GM20431 (cell line): ENCODE measurements at regions not wholly inside any gene's neighbourhood (a gene's known extent, or its start where the extent isn't known, plus 50 kb on each side); places are given as distances from the start of the nearest gene placed in this dataset.

ENCODE experiments used
- in situ Hi-C: fragments of 300-500 bp; cut with MseI, MboI; formaldehyde crosslinking; loops from one replicate; pipeline ENCODE4 v1.15.0; 2020; ENCODE audit warnings: low sequenced_read_pairs; ENCODE audit not compliant: unreplicated experiment

GRCh38 chr7:36001546-36001945 is 151.5 kb upstream of the EEPD1 start:
- in situ Hi-C loops = no loop called here

- in situ Hi-C loops = no loop called here
Measured at GRCh38 chr7:36002900-36003299, 150.2 kb upstream of the EEPD1 start.

GRCh38 chr7:36003343-36003742 is 149.7 kb upstream of the EEPD1 start:
- in situ Hi-C loops = no loop called here

- in situ Hi-C loops = no loop called here
Measured at GRCh38 chr7:36005293-36005692, 147.8 kb upstream of the EEPD1 start.

- in situ Hi-C loops = no loop called here
Measured at GRCh38 chr7:36005876-36006275, 147.2 kb upstream of the EEPD1 start.

- in situ Hi-C loops = no loop called here
Measured at GRCh38 chr7:36006636-36007229, 146.3 kb upstream of the EEPD1 start.

- in situ Hi-C loops = no loop called here
Measured at GRCh38 chr7:36010656-36011587, 142.1 kb upstream of the EEPD1 start.

- in situ Hi-C loops = no loop called here
Measured at GRCh38 chr7:36011588-36011965, 141.5 kb upstream of the EEPD1 start.

- in situ Hi-C loops = no loop called here
Measured at GRCh38 chr7:36013246-36014014, 139.6 kb upstream of the EEPD1 start.

- in situ Hi-C loops = no loop called here
Measured at GRCh38 chr7:36014961-36015360, 138.1 kb upstream of the EEPD1 start.

GRCh38 chr7:36015733-36016132 is 137.3 kb upstream of the EEPD1 start:
- in situ Hi-C loops = no loop called here

- in situ Hi-C loops = no loop called here
Measured at GRCh38 chr7:36016648-36017047, 136.4 kb upstream of the EEPD1 start.

- in situ Hi-C loops = no loop called here
Measured at GRCh38 chr7:36017111-36017510, 135.9 kb upstream of the EEPD1 start.

- in situ Hi-C loops = no loop called here
Measured at GRCh38 chr7:36018816-36019484, 134.1 kb upstream of the EEPD1 start.

GRCh38 chr7:36019538-36019937 is 133.5 kb upstream of the EEPD1 start:
- in situ Hi-C loops = no loop called here

- in situ Hi-C loops = no loop called here
Measured at GRCh38 chr7:36019980-36020379, 133.1 kb upstream of the EEPD1 start.

GRCh38 chr7:36021367-36021766 is 131.7 kb upstream of the EEPD1 start:
- in situ Hi-C loops = no loop called here

- in situ Hi-C loops = no loop called here
Measured at GRCh38 chr7:36021917-36022550, 131.0 kb upstream of the EEPD1 start.

GRCh38 chr7:36023033-36023560 is 130.0 kb upstream of the EEPD1 start:
- in situ Hi-C loops = no loop called here

- in situ Hi-C loops = no loop called here
Measured at GRCh38 chr7:36025190-36025589, 127.9 kb upstream of the EEPD1 start.
